Panc1 (cell line): ENCODE measurements at regions not wholly inside any gene's neighbourhood (a gene's known extent, or its start where the extent isn't known, plus 50 kb on each side); places are given as distances from the start of the nearest gene placed in this dataset.

Experiments
- ATAC-seq: fragments of 200-7000 bp; cut with Tn5 transposase; 2 replicates; pipeline ENCODE4 v1.9.1; 2020; ENCODE audit warnings: mild to moderate bottlenecking, moderate library complexity
- BruUV-seq: library from RNA; stranded (reverse); fragments of 400-500 nt; replicated peaks from 2 replicates; lab custom pipeline; 2021; lab: Mats Ljungman, UMichigan
- CTCF ChIA-PET: fragments of 300-600 bp; sonication (Branson Sonifier 250); formaldehyde crosslinking; loops from one replicate; lab custom pipeline; 2022; ENCODE audit warnings: antibody characterized with exemption; lab: Charles Lee
- POLR2A ChIA-PET: fragments of 300-600 bp; sonication (Branson Sonifier 250); formaldehyde crosslinking; loops from one replicate; lab custom pipeline; 2022; ENCODE audit warnings: antibody characterized with exemption; lab: Charles Lee
- DNase-seq: peaks from one replicate; pipeline ENCODE4 v3.0.0-alpha.2; 2010; ENCODE audit warnings: low read depth, low spot score
- H3K27ac ChIP-seq: 2 replicates; pipeline ENCODE4 v1.5.1; 2011; ENCODE audit warnings: mild to moderate bottlenecking, low read length, inconsistent platforms
- H3K27me3 ChIP-seq: fragments of 200-500 bp; sonication (Bioruptor generic); 2 replicates; pipeline ENCODE4 v1.6.0; 2014; ENCODE audit warnings: low read length, inconsistent platforms; ENCODE audit not compliant: control insufficient read depth, insufficient read depth
- H3K36me3 ChIP-seq: fragments of 200-500 bp; sonication (Bioruptor generic); 2 replicates; pipeline ENCODE4 v1.5.1; 2014; ENCODE audit warnings: inconsistent platforms, mild to moderate bottlenecking, low read length, moderate library complexity; ENCODE audit not compliant: control insufficient read depth, insufficient read depth
- H3K4me1 ChIP-seq: 2 replicates; pipeline ENCODE4 v1.5.1; 2011; ENCODE audit warnings: inconsistent platforms, mild to moderate bottlenecking, low read length, moderate library complexity; ENCODE audit not compliant: control insufficient read depth, insufficient read depth
- H3K4me3 ChIP-seq, 2 experiments: 2 replicates each; pipeline ENCODE4 v1.5.1; 2011 to 2012; ENCODE audit warnings: low read depth in 2 of 2, low read length in 2 of 2, mild to moderate bottlenecking in 2 of 2, inconsistent platforms in 1 of 2, moderate library complexity in 1 of 2
- H3K9me3 ChIP-seq: fragments of 200-500 bp; sonication (Bioruptor generic); 2 replicates; pipeline ENCODE4 v1.5.1; 2014; ENCODE audit warnings: low read depth, mild to moderate bottlenecking, inconsistent platforms, low read length, moderate library complexity; ENCODE audit not compliant: control insufficient read depth, insufficient read depth
- POLR2AphosphoS5 ChIP-seq: IDR thresholded peaks from 2 replicates; pipeline ENCODE4 v1.6.1; 2012; ENCODE audit warnings: mild to moderate bottlenecking, low read depth, low read length, moderate library complexity
- SIN3A ChIP-seq: IDR thresholded peaks from 2 replicates; pipeline ENCODE4 v1.6.1; 2012; ENCODE audit warnings: low read depth, mild to moderate bottlenecking, low read length, moderate library complexity, borderline replicate concordance; ENCODE audit not compliant: insufficient read depth
- TCF7L2 ChIP-seq: IDR thresholded peaks from 2 replicates; pipeline ENCODE4 v1.6.1; 2011; ENCODE audit warnings: mild to moderate bottlenecking, low read depth, low read length, inconsistent platforms
- in situ Hi-C: cut with HindIII; loops from 2 replicates; pipeline ENCODE4 v1.10.0; 2016; ENCODE audit warnings: low sequenced_read_pairs, low pct_unique_long_range_greater_than_20kb
- intact Hi-C: fragments of 100-400 bp; cut with micrococcal nuclease; formaldehyde crosslinking; loops from one replicate; pipeline ENCODE4 v1.10.0; 2022; ENCODE audit not compliant: unreplicated experiment
- TF ChIP-seq, protein P1 (sequence below), 2 experiments: IDR thresholded peaks; 2 replicates each; pipeline ENCODE4 v1.6.1; 2011 to 2012; ENCODE audit warnings: low read depth in 2 of 2, control low read depth in 1 of 2, low read length in 1 of 2, mild to moderate bottlenecking in 1 of 2, moderate library complexity in 1 of 2; ENCODE audit not compliant: insufficient read depth in 1 of 2
- TF ChIP-seq, protein P2 (sequence below): fragments of 450-650 bp; IDR thresholded peaks from 2 replicates; pipeline ENCODE4 v1.5.1; 2017; ENCODE audit warnings: mild to moderate bottlenecking

- H3K4me1 ChIP-seq, result no peaks in the 10 kb centered on the region
- no peaks in the 10 kb centered on the region for H3K36me3 ChIP-seq
- H3K4me3 ChIP-seq, result no peak overlapping the region
- no TSS peak for BruUV-seq
- CTCF ChIA-PET, result no interaction called here
- DNase-seq, result no peak
- in situ Hi-C loops, result no loop called here
- intact Hi-C loops, result no loop called here
- no peaks in the 10 kb centered on the region for H3K9me3 ChIP-seq
- no peak for ATAC-seq
- H3K27ac ChIP-seq, result no peak overlapping the region
- POLR2A ChIA-PET, result no interaction called here
- TF ChIP-seq, protein P1, sequence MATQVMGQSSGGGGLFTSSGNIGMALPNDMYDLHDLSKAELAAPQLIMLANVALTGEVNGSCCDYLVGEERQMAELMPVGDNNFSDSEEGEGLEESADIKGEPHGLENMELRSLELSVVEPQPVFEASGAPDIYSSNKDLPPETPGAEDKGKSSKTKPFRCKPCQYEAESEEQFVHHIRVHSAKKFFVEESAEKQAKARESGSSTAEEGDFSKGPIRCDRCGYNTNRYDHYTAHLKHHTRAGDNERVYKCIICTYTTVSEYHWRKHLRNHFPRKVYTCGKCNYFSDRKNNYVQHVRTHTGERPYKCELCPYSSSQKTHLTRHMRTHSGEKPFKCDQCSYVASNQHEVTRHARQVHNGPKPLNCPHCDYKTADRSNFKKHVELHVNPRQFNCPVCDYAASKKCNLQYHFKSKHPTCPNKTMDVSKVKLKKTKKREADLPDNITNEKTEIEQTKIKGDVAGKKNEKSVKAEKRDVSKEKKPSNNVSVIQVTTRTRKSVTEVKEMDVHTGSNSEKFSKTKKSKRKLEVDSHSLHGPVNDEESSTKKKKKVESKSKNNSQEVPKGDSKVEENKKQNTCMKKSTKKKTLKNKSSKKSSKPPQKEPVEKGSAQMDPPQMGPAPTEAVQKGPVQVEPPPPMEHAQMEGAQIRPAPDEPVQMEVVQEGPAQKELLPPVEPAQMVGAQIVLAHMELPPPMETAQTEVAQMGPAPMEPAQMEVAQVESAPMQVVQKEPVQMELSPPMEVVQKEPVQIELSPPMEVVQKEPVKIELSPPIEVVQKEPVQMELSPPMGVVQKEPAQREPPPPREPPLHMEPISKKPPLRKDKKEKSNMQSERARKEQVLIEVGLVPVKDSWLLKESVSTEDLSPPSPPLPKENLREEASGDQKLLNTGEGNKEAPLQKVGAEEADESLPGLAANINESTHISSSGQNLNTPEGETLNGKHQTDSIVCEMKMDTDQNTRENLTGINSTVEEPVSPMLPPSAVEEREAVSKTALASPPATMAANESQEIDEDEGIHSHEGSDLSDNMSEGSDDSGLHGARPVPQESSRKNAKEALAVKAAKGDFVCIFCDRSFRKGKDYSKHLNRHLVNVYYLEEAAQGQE (IDR thresholded peaks at IDR 0.05; ENCODE audit: insufficient read depth in 1 of 2, low read depth in 2 of 2, low read length in 1 of 2), result no peak
- H3K27me3 ChIP-seq, result no peaks in the 10 kb centered on the region
Observed at GRCh38 chr16:65837464-65837863, 529.0 kb upstream of the CDH5 start.

- no peaks in the 10 kb centered on the region for H3K9me3 ChIP-seq
- in situ Hi-C loops (no loop called here), intact Hi-C loops (no loop called here)
- H3K36me3 ChIP-seq, result no peaks in the 10 kb centered on the region
- ChIA-PET POLR2A (no interaction called here), CTCF (no interaction called here)
- DNase-seq, result no peak
- ATAC-seq, result no peak
- TF ChIP-seq, protein P2, sequence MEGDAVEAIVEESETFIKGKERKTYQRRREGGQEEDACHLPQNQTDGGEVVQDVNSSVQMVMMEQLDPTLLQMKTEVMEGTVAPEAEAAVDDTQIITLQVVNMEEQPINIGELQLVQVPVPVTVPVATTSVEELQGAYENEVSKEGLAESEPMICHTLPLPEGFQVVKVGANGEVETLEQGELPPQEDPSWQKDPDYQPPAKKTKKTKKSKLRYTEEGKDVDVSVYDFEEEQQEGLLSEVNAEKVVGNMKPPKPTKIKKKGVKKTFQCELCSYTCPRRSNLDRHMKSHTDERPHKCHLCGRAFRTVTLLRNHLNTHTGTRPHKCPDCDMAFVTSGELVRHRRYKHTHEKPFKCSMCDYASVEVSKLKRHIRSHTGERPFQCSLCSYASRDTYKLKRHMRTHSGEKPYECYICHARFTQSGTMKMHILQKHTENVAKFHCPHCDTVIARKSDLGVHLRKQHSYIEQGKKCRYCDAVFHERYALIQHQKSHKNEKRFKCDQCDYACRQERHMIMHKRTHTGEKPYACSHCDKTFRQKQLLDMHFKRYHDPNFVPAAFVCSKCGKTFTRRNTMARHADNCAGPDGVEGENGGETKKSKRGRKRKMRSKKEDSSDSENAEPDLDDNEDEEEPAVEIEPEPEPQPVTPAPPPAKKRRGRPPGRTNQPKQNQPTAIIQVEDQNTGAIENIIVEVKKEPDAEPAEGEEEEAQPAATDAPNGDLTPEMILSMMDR, result no peak
- no peak for TF ChIP-seq POLR2AphosphoS5
- no peak for TF ChIP-seq TCF7L2
- TF ChIP-seq, protein P1 (IDR thresholded peaks at IDR 0.05; ENCODE audit: insufficient read depth in 1 of 2, low read depth in 2 of 2, low read length in 1 of 2), result no peak
- TF ChIP-seq SIN3A, result no peak
- H3K27me3 ChIP-seq, result no peaks in the 10 kb centered on the region
- no peaks in the 10 kb centered on the region for H3K4me1 ChIP-seq
- H3K27ac ChIP-seq, result no peak overlapping the region
- BruUV-seq, result no TSS peak
- no peak overlapping the region for H3K4me3 ChIP-seq
Observed at GRCh38 chr16:65834688-65835087, 531.8 kb upstream of the CDH5 start.
